Fibroblast of the aortic adventitia (primary cell): ENCODE measurements at regions not wholly inside any gene's neighbourhood (a gene's known extent, or its start where the extent isn't known, plus 50 kb on each side); places are given as distances from the start of the nearest gene placed in this dataset.

ENCODE experiments used
- DNase-seq: peaks from one replicate; pipeline ENCODE4 v3.0.0-alpha.2; 2010; ENCODE audit warnings: low read depth
- H3K4me3 ChIP-seq: 2 replicates; pipeline ENCODE4 v1.5.1; 2011; ENCODE audit warnings: low read depth, mild to moderate bottlenecking, control low read depth, low read length, moderate library complexity
- TF ChIP-seq, protein P1 (sequence below): IDR thresholded peaks from 2 replicates; pipeline ENCODE4 v1.5.1; 2011; ENCODE audit warnings: mild to moderate bottlenecking, low read length, control low read depth, inconsistent platforms; ENCODE audit not compliant: insufficient read depth

GRCh38 chr14:83140756-83141155 lies 1607.1 kb upstream of the SEL1L start:
- DNase-seq: no peak
- TF ChIP-seq, protein P1, sequence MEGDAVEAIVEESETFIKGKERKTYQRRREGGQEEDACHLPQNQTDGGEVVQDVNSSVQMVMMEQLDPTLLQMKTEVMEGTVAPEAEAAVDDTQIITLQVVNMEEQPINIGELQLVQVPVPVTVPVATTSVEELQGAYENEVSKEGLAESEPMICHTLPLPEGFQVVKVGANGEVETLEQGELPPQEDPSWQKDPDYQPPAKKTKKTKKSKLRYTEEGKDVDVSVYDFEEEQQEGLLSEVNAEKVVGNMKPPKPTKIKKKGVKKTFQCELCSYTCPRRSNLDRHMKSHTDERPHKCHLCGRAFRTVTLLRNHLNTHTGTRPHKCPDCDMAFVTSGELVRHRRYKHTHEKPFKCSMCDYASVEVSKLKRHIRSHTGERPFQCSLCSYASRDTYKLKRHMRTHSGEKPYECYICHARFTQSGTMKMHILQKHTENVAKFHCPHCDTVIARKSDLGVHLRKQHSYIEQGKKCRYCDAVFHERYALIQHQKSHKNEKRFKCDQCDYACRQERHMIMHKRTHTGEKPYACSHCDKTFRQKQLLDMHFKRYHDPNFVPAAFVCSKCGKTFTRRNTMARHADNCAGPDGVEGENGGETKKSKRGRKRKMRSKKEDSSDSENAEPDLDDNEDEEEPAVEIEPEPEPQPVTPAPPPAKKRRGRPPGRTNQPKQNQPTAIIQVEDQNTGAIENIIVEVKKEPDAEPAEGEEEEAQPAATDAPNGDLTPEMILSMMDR: no peak
- H3K4me3 ChIP-seq: no peak overlapping the region

- DNase-seq: no peak
- H3K4me3 ChIP-seq: no peak overlapping the region
- TF ChIP-seq, protein P1: no peak
Measured at GRCh38 chr14:83147006-83147405, 1613.4 kb upstream of the SEL1L start.

DNA sequence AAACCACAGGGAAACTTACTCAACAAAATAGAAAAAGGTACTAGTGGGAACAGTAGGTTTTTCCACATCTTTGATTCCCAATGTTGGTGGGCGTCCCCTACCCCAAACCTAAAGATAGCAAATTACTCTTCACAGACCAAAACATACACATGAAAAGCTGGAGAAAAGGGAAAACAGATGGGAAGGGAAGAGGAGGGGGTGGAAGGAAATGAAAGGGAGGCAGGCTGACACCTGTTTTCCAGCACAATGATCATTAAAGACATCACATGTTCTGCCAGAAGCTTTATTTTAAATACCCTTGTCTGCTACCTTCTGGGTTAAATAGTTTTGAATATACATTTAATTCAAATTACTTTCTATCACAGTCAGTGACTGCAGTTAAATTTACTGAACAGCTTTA lies 1617.9 kb upstream of the SEL1L start:
- H3K4me3 ChIP-seq: no peak overlapping the region
- TF ChIP-seq, protein P1: no peak
- no peak for DNase-seq

- TF ChIP-seq, protein P1: no peak
- H3K4me3 ChIP-seq: no peak overlapping the region
- no peak for DNase-seq
Measured at GRCh38 chr14:83153081-83153480, 1619.4 kb upstream of the SEL1L start.

DNA sequence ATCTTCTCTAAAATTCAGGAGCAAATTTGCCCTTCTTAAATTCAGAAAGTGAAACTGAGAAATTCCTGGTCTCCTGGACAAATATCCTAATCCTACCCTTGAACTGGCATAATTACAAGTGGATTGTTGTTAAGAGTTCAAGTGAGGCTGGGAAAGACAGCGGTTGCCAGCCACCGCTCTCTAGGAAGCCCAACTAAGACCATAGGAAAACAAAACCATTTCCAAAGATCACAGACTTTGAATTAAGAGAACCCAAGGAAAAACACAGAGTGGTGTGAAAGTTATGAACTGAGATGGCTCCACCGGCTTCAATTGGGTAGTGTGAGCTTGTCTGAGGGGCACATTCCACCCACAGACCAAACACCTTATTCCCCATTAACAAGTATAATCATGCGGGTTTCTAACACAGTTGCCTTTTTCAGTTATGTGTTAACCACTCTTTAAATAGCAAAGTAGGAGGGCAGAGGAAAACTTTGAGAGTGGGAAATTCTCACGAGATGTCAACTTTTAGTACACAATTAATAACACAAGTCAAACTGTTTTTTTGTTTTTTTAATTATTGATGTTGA lies 1628.8 kb upstream of the SEL1L start:
- DNase-seq: no peak
- no peak overlapping the region for H3K4me3 ChIP-seq
- TF ChIP-seq, protein P1: no peak

DNA sequence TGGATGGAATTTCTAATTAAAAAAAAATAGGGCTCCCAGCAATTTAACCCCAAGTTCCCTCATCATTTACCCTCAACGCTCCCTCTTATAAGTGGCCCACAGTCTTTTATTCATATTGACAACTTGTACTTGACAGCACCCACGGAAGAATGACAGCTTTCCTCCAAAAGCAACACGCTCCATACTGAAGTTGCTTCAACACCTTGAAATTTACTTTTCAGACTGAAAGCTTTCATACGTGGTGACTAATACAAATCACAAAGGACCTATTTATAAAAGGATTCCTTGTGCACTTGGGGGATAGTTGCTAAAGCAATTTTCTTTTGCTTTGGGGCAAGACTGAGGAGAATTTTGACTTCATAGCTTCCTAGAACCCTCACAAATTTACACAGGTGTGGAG lies 1629.4 kb upstream of the SEL1L start:
- TF ChIP-seq, protein P1: no peak
- no peak for DNase-seq
- no peak overlapping the region for H3K4me3 ChIP-seq

DNA sequence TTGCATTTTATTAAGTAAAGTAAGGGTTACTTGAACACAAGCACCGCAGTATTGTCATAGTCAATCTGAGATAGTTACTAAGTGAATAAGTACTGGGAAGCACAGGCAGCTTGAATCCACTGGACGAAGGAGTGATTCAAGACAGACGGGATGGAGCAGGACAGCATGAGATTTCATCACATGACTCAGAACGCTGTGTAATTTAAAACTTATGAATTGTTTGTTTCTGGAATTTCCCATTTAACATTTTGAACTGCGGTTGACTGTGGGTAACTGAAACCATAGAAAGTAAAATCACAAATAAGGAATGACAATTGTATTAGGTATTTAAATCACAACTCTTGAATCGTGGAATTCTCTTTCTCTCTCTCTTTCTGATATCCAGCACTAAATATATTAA lies 1630.4 kb upstream of the SEL1L start:
- no peak for DNase-seq
- TF ChIP-seq, protein P1: no peak
- H3K4me3 ChIP-seq: no peak overlapping the region
